ENCODE measurements at regions not wholly inside any gene's neighbourhood (a gene's known extent, or its start where the extent isn't known, plus 50 kb on each side); places are given as distances from the start of the nearest gene placed in this dataset.
A peak's percentile ranks its signal among the peaks of the same experiment; 100 is the strongest.

DNA sequence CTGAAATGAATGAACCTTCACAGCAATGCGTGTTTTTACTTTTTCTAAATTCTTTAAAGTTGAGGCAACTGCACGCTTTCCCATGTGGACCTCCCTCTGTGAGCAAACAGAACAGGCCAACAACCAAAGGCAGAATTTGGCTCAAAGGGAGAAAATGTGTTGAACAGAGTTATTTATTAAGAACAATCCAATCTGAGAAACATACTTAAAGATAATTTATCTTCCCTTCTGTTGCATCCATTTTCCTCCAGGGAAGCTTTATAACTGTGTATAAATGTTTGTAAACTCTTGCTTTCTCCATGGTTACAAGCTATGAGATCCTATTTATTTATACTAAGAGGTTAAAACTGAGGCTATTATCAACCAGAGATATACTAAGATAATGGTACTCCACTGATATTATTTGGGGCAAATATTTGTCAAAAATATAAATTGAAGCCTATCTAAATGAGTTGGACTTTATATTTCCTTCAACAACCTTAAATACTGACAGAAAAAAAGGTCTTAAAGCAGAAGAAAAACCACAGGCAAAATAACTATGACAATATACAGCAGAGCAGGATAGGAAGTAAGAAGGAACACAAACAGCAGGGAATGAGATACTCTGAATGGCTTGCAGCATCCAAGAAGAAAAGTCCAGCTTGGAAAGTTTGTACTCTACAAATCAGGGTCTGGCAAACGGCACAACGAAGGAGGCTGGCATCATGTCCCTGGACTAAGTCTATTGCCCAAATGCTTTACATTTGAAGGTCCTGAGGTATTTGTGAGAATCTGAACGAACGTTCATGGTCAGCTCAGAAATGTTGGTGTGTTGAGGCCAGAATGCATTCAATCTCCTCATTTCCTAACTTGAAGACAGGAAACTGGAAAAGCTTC, 663.2 kb upstream of the INTU start:
- no peak overlapping the region for H3K27ac ChIP-seq

DNA sequence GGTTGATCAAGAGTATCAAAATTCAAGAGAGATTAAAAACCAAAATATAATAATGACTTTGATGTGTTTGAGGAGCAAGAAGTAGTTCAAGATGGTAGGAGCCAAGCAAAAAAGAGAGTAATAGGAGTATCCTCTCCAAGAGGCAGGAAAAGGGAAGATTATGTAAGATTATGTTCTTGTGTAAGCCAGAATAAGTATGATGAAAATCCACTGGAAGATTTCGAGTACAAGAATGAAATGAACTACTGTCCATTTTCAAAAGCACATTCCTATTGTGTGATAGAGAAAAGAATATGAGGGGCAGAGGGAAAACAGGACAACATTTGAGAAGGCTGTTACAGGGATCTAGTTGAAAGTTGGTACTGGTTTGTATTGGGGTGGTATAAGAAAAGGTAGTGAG, 659.6 kb upstream of the INTU start:
- ATAC-seq (ENCODE audit: low FRiP score in 2 of 2) = no peak
- H3K36me3 ChIP-seq = no peaks in the 10 kb centered on the region
- H3K27ac ChIP-seq = no peak overlapping the region
- H3K4me3 ChIP-seq = no peak overlapping the region
- H3K4me1 ChIP-seq = no peaks in the 10 kb centered on the region
- TF ChIP-seq, protein P1, sequence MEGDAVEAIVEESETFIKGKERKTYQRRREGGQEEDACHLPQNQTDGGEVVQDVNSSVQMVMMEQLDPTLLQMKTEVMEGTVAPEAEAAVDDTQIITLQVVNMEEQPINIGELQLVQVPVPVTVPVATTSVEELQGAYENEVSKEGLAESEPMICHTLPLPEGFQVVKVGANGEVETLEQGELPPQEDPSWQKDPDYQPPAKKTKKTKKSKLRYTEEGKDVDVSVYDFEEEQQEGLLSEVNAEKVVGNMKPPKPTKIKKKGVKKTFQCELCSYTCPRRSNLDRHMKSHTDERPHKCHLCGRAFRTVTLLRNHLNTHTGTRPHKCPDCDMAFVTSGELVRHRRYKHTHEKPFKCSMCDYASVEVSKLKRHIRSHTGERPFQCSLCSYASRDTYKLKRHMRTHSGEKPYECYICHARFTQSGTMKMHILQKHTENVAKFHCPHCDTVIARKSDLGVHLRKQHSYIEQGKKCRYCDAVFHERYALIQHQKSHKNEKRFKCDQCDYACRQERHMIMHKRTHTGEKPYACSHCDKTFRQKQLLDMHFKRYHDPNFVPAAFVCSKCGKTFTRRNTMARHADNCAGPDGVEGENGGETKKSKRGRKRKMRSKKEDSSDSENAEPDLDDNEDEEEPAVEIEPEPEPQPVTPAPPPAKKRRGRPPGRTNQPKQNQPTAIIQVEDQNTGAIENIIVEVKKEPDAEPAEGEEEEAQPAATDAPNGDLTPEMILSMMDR (IDR thresholded peaks at IDR 0.05) = no peak
- TF ChIP-seq POLR2AphosphoS5 (IDR thresholded peaks at IDR 0.05) (no peak), EP300 (IDR thresholded peaks at IDR 0.05) (no peak), POLR2A (IDR thresholded peaks at IDR 0.05) (no peak)
- no peaks in the 10 kb centered on the region for H3K27me3 ChIP-seq
- 58 to 71% methylated on average over 1 of the region's 1 CpG for WGBS, 2 donors
- H3K9me3 ChIP-seq = no peaks in the 10 kb centered on the region
- DNase-seq = no peak

More for the DNA sequence above, 663.2 kb upstream of the INTU start:
- 61 to 80% methylated on average over 6 of the region's 6 CpGs for WGBS, 2 donors
- Histone ChIP-seq H3K36me3 (no peaks in the 10 kb centered on the region), H3K4me1 (no peaks in the 10 kb centered on the region), H3K9me3 (no peaks in the 10 kb centered on the region), H3K4me3 (no peak overlapping the region), H3K27me3 (no peaks in the 10 kb centered on the region)
- TF ChIP-seq, protein P1 (IDR thresholded peaks at IDR 0.05) = no peak
- TF ChIP-seq POLR2A (IDR thresholded peaks at IDR 0.05) (no peak), POLR2AphosphoS5 (IDR thresholded peaks at IDR 0.05) (no peak), EP300 (IDR thresholded peaks at IDR 0.05) (no peak)
- ATAC-seq (ENCODE audit: low FRiP score in 2 of 2) (no peak), DNase-seq (no peak)

DNA sequence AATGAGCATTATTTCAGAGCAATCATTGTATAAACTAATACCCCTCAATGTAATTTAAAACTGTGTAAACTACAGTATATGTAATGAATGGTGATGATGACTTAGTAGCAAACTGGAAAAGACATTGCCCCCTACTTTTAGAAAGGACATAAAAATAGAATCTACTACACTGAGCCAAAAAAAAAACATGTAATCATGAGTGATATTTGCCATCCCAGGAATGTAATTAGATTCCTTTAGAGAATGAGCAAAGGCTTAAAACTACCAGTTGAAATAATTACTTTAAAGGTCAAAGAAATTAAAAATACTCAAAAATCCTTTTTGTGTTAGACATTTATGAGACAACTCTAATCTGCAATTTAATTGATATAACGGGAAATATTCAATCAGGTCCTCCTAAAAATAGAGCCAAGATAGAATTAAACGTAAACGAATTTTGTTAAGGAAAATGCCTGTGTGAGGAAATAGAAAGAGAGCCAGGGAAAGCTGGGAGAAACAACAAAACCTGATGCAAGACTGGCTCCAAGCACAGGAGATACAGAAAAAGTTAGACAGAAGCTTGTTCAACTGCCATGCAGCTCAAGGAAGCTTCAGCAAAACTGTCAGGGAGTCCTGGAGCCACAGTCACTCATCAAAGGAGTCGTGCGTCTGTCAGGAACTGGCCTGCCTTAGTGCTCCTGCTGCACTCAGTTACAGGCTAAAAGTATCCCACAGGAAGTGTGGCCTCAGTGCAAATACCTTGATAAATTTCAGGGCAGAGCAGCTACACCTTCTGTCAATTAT, 655.7 kb upstream of the INTU start:
- Histone ChIP-seq H3K4me3 (no peak overlapping the region), H3K9me3 (no peaks in the 10 kb centered on the region), H3K4me1 (no peaks in the 10 kb centered on the region), H3K27me3 (no peaks in the 10 kb centered on the region), H3K27ac (no peak overlapping the region), H3K36me3 (no peaks in the 10 kb centered on the region)
- ATAC-seq (ENCODE audit: low FRiP score in 2 of 2) = peak in 1 of 2 donors; percentile 23
- TF ChIP-seq POLR2AphosphoS5 (IDR thresholded peaks at IDR 0.05) = no peak
- no peak for TF ChIP-seq EP300 (IDR thresholded peaks at IDR 0.05)
- TF ChIP-seq, protein P1 (IDR thresholded peaks at IDR 0.05) = no peak
- TF ChIP-seq POLR2A (IDR thresholded peaks at IDR 0.05) = no peak
- 41 to 51% methylated on average over 5 of the region's 5 CpGs for WGBS, 2 donors
- no peak for DNase-seq

DNA sequence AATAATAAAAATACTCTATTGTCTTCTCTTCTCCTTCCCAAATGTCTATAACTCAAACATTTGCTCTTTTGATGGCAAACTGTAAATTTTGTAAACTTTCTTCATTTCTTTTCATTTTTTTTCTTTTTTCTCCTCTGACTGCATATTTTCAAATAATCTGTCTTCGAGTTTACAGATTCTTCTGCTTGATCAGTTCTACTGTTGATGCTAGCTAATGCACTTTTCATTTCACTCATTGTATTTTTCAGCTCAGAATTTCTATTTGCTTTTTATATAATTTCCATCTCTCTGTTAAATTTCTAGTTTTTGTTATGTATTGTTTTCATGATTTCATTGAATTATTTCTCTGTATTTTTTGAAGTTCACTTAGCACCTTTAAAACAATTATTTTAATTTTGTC, 646.8 kb upstream of the INTU start:
- Histone ChIP-seq H3K27me3 (no peaks in the 10 kb centered on the region), H3K36me3 (no peaks in the 10 kb centered on the region), H3K4me1 (no peaks in the 10 kb centered on the region), H3K4me3 (no peak overlapping the region), H3K27ac (no peak overlapping the region), H3K9me3 (no peaks in the 10 kb centered on the region)
- no peak for ATAC-seq (ENCODE audit: low FRiP score in 2 of 2)
- WGBS, 2 donors = 79 to 84% methylated on average over 1 of the region's 1 CpG
- DNase-seq = no peak
- TF ChIP-seq POLR2A (IDR thresholded peaks at IDR 0.05) (no peak), POLR2AphosphoS5 (IDR thresholded peaks at IDR 0.05) (no peak), EP300 (IDR thresholded peaks at IDR 0.05) (no peak)
- TF ChIP-seq, protein P1 (IDR thresholded peaks at IDR 0.05) = no peak
